Adrenal gland (tissue), 5 donors: ENCODE measurements at regions not wholly inside any gene's neighbourhood (a gene's known extent, or its start where the extent isn't known, plus 50 kb on each side); places are given as distances from the start of the nearest gene placed in this dataset.

Source experiments
- POLR2A ChIP-seq, 2 donors: fragments of 450-650 bp; IDR thresholded peaks; one replicate each; pipeline ENCODE4 v1.6.1; 2017; ENCODE audit warnings: antibody characterized with exemption in 2 of 2, mild to moderate bottlenecking in 2 of 2, moderate library complexity in 1 of 2
- TF ChIP-seq, protein P1 (sequence below), 6 experiments: fragments of 450-650 bp in 4 of 6; fragments of 200-600 bp in 2 of 6; sonication (generic) in 1 of 6; IDR thresholded peaks; 1 replicate in 5 of 6; 2 replicates in 1 of 6; pipeline versions ENCODE4 v1.5.1 to v1.8.0; 2016 to 2021; ENCODE audit warnings: antibody characterized with exemption in 6 of 6, mild to moderate bottlenecking in 2 of 6, moderate library complexity in 1 of 6
- donor health status: DM: no; HTN: no; CAD: no.

DNA sequence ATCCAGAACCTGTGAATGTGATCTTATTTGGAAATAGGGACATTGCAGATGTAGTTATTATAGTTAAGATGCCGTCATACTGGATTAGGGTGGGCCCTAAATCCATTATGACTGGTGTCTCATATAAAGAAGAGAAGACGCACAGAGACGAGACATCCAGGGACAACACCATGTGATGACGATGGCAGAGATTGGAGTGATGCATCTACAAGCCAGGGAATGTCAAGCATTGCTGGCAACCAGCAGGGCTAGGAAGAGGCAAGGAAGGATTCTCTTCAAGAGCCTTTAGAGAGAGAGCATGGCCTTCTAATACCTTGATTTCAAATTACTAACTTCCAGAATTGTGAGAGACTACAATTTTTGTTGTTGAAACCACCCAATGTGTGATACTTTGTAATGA lies 345.8 kb downstream of the PTEN start:
- TF ChIP-seq, protein P1, sequence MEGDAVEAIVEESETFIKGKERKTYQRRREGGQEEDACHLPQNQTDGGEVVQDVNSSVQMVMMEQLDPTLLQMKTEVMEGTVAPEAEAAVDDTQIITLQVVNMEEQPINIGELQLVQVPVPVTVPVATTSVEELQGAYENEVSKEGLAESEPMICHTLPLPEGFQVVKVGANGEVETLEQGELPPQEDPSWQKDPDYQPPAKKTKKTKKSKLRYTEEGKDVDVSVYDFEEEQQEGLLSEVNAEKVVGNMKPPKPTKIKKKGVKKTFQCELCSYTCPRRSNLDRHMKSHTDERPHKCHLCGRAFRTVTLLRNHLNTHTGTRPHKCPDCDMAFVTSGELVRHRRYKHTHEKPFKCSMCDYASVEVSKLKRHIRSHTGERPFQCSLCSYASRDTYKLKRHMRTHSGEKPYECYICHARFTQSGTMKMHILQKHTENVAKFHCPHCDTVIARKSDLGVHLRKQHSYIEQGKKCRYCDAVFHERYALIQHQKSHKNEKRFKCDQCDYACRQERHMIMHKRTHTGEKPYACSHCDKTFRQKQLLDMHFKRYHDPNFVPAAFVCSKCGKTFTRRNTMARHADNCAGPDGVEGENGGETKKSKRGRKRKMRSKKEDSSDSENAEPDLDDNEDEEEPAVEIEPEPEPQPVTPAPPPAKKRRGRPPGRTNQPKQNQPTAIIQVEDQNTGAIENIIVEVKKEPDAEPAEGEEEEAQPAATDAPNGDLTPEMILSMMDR (IDR thresholded peaks at IDR 0.05), result no peak
- TF ChIP-seq POLR2A (IDR thresholded peaks at IDR 0.05), result no peak
